Esophagus muscularis mucosa (tissue), 3 donors: ENCODE measurements at regions not wholly inside any gene's neighbourhood (a gene's known extent, or its start where the extent isn't known, plus 50 kb on each side); places are given as distances from the start of the nearest gene placed in this dataset.

Experiments
- POLR2A ChIP-seq: fragments of 450-650 bp; IDR thresholded peaks from one replicate; pipeline ENCODE4 v1.6.1; 2017; ENCODE audit warnings: antibody characterized with exemption, moderate library complexity, mild to moderate bottlenecking, low read depth
- TF ChIP-seq, protein P1 (sequence below), 3 experiments: fragments of 200-600 bp in 2 of 3; fragments of 450-650 bp in 1 of 3; sonication (generic) in 2 of 3; IDR thresholded peaks; one replicate each; pipeline ENCODE4 v1.5.1; 2017 to 2019; ENCODE audit warnings: antibody characterized with exemption in 3 of 3, mild to moderate bottlenecking in 2 of 3, moderate library complexity in 1 of 3

DNA sequence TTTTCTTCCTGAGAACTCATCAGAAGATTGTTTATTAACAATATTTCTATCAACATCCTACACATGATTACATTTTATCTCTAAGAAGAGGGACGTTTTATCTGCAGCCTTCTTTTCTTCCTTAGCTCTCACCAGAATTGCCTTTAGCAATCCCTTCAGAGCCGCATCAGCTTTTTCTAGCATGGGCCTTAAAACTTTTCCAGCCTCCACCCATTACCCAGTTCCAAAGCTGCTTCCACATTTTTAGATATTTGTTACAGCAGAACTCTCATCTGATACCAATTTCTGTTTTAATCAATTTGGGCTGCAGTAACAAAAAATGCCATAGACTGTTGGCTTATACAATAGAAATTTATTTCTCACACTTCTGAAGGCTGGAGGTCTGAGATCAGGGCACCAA lies 281.5 kb downstream of the THBS2 start:
- TF ChIP-seq POLR2A = no peak
- TF ChIP-seq, protein P1, sequence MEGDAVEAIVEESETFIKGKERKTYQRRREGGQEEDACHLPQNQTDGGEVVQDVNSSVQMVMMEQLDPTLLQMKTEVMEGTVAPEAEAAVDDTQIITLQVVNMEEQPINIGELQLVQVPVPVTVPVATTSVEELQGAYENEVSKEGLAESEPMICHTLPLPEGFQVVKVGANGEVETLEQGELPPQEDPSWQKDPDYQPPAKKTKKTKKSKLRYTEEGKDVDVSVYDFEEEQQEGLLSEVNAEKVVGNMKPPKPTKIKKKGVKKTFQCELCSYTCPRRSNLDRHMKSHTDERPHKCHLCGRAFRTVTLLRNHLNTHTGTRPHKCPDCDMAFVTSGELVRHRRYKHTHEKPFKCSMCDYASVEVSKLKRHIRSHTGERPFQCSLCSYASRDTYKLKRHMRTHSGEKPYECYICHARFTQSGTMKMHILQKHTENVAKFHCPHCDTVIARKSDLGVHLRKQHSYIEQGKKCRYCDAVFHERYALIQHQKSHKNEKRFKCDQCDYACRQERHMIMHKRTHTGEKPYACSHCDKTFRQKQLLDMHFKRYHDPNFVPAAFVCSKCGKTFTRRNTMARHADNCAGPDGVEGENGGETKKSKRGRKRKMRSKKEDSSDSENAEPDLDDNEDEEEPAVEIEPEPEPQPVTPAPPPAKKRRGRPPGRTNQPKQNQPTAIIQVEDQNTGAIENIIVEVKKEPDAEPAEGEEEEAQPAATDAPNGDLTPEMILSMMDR (IDR thresholded peaks at IDR 0.05) = no peak
